ENCODE measurements at regions not wholly inside any gene's neighbourhood (a gene's known extent, or its start where the extent isn't known, plus 50 kb on each side); places are given as distances from the start of the nearest gene placed in this dataset.

DNA sequence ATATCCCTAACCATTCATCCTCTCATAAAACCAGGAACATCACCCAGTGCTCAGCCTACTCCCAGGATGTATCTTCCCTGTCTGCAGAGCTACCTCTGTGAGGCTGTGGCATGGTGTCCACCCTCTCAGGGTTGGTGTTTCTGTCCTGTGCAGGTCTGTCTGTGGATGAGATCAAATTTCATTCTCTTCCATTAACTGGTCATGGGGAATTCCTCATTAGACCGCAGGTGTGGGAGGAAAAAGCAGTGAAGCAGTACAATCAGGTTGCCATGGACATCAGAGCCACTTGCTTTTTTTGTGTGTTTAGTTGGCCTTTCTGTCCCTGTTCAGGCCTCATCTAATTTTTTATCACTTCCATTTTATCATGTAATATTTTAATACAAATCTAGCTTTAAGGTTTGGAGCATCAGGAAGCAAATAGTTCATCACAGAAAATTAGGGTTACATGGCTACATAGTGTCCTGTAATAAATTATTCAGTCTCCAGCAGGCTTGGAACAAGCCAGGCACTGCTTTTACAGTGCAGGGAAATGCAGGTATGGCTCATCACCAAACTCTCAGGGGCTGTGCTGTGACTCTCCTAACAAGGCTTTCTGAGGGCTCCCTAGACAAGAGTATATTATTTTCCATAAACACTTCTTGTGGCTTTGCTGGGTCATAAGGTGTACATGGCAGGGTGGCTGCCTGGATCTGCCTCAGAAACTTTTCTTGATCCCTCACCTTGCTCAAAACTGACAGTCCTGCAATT is 594.9 kb upstream of the IGFBP3 start (continued):
- TF ChIP-seq, protein P1, sequence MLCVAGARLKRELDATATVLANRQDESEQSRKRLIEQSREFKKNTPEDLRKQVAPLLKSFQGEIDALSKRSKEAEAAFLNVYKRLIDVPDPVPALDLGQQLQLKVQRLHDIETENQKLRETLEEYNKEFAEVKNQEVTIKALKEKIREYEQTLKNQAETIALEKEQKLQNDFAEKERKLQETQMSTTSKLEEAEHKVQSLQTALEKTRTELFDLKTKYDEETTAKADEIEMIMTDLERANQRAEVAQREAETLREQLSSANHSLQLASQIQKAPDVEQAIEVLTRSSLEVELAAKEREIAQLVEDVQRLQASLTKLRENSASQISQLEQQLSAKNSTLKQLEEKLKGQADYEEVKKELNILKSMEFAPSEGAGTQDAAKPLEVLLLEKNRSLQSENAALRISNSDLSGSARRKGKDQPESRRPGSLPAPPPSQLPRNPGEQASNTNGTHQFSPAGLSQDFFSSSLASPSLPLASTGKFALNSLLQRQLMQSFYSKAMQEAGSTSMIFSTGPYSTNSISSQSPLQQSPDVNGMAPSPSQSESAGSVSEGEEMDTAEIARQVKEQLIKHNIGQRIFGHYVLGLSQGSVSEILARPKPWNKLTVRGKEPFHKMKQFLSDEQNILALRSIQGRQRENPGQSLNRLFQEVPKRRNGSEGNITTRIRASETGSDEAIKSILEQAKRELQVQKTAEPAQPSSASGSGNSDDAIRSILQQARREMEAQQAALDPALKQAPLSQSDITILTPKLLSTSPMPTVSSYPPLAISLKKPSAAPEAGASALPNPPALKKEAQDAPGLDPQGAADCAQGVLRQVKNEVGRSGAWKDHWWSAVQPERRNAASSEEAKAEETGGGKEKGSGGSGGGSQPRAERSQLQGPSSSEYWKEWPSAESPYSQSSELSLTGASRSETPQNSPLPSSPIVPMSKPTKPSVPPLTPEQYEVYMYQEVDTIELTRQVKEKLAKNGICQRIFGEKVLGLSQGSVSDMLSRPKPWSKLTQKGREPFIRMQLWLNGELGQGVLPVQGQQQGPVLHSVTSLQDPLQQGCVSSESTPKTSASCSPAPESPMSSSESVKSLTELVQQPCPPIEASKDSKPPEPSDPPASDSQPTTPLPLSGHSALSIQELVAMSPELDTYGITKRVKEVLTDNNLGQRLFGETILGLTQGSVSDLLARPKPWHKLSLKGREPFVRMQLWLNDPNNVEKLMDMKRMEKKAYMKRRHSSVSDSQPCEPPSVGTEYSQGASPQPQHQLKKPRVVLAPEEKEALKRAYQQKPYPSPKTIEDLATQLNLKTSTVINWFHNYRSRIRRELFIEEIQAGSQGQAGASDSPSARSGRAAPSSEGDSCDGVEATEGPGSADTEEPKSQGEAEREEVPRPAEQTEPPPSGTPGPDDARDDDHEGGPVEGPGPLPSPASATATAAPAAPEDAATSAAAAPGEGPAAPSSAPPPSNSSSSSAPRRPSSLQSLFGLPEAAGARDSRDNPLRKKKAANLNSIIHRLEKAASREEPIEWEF (IDR thresholded peaks at IDR 0.05; ENCODE audit: insufficient replicate concordance, low read depth, low read length): no peak
- TF ChIP-seq ZNF274 (IDR thresholded peaks at IDR 0.05; ENCODE audit: insufficient read depth, insufficient read length) (no peak), SUZ12 (IDR thresholded peaks at IDR 0.05; ENCODE audit: unreplicated experiment) (no peak)

DNA sequence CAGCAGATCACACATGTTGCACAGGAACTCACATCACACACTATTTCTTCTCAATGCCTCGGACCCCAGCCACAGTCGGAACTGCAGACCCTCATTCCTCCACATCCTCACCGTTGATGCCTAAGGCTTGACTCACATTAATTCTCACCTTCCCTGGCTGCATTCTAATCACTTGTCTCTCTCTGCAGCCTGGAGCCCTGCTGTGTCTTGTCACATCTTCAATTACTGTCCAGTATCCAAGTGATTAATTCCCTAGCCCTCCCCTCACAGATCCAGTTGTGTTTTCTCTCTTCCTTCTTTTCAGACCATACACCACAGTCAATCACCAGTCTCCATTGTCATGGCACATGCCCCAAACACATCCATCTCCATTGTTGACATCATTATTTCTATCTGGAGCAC is 592.4 kb upstream of the IGFBP3 start:
- WGBS (ENCODE audit: insufficient coverage, insufficient replicate concordance, low lambda C conversion rate, missing lambda C conversion rate): 0% methylated on average over 3 of the region's 3 CpGs
- Histone ChIP-seq H3K4me1 (ENCODE audit: control insufficient read depth, insufficient read depth, low read length) (no peaks in the 10 kb centered on the region), H3K9me3 (replicated peaks; ENCODE audit: control insufficient read depth, insufficient read depth, low read length) (no peaks in the 10 kb centered on the region), H4K20me1 (ENCODE audit: control insufficient read depth, insufficient read depth) (no peaks in the 10 kb centered on the region), H2AFZ (ENCODE audit: control insufficient read depth, low read depth, low read length) (no peak overlapping the region), H3K27ac (ENCODE audit: control insufficient read depth, insufficient read depth) (no peak overlapping the region), H3K79me2 (ENCODE audit: control insufficient read depth, insufficient read depth, low read length) (no peaks in the 10 kb centered on the region), H3K4me3 (no peak overlapping the region), H3K4me2 (ENCODE audit: control insufficient read depth, insufficient read depth) (no peak overlapping the region), H3K36me3 (ENCODE audit: control insufficient read depth in 2 of 2, insufficient read depth in 2 of 2, low read length in 1 of 2) (no peaks in the 10 kb centered on the region), H3K27me3 (replicated peaks in 1 of 2; ENCODE audit: control insufficient read depth in 2 of 2, insufficient read depth in 2 of 2, low read length in 1 of 2) (no peaks in the 10 kb centered on the region), H3K9ac (ENCODE audit: control insufficient read depth, insufficient read depth, low read length) (no peak overlapping the region)
- ChIA-PET CTCF (no interaction called here), SMC1A (ENCODE audit: uncharacterized antibody, unreplicated experiment) (interaction anchor here (0.6 to 1.7 kb wide), 7 partner anchors 11 to 100 kb away, joined by 3 to 9 read pairs (median 3); no protein-coding TSS in a partner anchor), RAD21 (ENCODE audit: unreplicated experiment) (no interaction called here), POLR2A (no interaction called here)
- ATAC-seq: no peak
- in situ Hi-C loops (cut with MboI) (no loop called here), intact Hi-C loops (cut with micrococcal nuclease; ENCODE audit: unreplicated experiment) (no loop called here)
- no peak for FAIRE-seq
- no TSS peak for BruUV-seq (replicated peaks)
- DNase-seq (ENCODE audit: low read depth, low spot score): no peak
- TF ChIP-seq, protein P2, sequence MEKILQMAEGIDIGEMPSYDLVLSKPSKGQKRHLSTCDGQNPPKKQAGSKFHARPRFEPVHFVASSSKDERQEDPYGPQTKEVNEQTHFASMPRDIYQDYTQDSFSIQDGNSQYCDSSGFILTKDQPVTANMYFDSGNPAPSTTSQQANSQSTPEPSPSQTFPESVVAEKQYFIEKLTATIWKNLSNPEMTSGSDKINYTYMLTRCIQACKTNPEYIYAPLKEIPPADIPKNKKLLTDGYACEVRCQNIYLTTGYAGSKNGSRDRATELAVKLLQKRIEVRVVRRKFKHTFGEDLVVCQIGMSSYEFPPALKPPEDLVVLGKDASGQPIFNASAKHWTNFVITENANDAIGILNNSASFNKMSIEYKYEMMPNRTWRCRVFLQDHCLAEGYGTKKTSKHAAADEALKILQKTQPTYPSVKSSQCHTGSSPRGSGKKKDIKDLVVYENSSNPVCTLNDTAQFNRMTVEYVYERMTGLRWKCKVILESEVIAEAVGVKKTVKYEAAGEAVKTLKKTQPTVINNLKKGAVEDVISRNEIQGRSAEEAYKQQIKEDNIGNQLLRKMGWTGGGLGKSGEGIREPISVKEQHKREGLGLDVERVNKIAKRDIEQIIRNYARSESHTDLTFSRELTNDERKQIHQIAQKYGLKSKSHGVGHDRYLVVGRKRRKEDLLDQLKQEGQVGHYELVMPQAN (conservative IDR thresholded peaks at IDR 0.05): no peak
- TF ChIP-seq, protein P3, sequence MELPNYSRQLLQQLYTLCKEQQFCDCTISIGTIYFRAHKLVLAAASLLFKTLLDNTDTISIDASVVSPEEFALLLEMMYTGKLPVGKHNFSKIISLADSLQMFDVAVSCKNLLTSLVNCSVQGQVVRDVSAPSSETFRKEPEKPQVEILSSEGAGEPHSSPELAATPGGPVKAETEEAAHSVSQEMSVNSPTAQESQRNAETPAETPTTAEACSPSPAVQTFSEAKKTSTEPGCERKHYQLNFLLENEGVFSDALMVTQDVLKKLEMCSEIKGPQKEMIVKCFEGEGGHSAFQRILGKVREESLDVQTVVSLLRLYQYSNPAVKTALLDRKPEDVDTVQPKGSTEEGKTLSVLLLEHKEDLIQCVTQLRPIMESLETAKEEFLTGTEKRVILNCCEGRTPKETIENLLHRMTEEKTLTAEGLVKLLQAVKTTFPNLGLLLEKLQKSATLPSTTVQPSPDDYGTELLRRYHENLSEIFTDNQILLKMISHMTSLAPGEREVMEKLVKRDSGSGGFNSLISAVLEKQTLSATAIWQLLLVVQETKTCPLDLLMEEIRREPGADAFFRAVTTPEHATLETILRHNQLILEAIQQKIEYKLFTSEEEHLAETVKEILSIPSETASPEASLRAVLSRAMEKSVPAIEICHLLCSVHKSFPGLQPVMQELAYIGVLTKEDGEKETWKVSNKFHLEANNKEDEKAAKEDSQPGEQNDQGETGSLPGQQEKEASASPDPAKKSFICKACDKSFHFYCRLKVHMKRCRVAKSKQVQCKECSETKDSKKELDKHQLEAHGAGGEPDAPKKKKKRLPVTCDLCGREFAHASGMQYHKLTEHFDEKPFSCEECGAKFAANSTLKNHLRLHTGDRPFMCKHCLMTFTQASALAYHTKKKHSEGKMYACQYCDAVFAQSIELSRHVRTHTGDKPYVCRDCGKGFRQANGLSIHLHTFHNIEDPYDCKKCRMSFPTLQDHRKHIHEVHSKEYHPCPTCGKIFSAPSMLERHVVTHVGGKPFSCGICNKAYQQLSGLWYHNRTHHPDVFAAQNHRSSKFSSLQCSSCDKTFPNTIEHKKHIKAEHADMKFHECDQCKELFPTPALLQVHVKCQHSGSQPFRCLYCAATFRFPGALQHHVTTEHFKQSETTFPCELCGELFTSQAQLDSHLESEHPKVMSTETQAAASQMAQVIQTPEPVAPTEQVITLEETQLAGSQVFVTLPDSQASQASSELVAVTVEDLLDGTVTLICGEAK (IDR thresholded peaks at IDR 0.05; ENCODE audit: borderline replicate concordance): no peak
- no peak for TF ChIP-seq MEF2B (IDR thresholded peaks at IDR 0.05; ENCODE audit: partially characterized antibody, poor library complexity, severe bottlenecking)
- TF ChIP-seq, protein P4, sequence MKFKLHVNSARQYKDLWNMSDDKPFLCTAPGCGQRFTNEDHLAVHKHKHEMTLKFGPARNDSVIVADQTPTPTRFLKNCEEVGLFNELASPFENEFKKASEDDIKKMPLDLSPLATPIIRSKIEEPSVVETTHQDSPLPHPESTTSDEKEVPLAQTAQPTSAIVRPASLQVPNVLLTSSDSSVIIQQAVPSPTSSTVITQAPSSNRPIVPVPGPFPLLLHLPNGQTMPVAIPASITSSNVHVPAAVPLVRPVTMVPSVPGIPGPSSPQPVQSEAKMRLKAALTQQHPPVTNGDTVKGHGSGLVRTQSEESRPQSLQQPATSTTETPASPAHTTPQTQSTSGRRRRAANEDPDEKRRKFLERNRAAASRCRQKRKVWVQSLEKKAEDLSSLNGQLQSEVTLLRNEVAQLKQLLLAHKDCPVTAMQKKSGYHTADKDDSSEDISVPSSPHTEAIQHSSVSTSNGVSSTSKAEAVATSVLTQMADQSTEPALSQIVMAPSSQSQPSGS (IDR thresholded peaks at IDR 0.05; ENCODE audit: low read length): no peak
- TF ChIP-seq BRCA1 (IDR thresholded peaks at IDR 0.05; ENCODE audit: low read depth, low read length): no peak
